Erythroblast (primary cell): ENCODE measurements at regions not wholly inside any gene's neighbourhood (a gene's known extent, or its start where the extent isn't known, plus 50 kb on each side); places are given as distances from the start of the nearest gene placed in this dataset.

Experiments
- GATA1 ChIP-seq: IDR thresholded peaks from 2 replicates; pipeline ENCODE4 v1.6.1; 2011; ENCODE audit warnings: low read depth, mild to moderate bottlenecking, control low read depth, low read length, moderate library complexity
- POLR2A ChIP-seq: IDR thresholded peaks from 2 replicates; pipeline ENCODE4 v1.6.1; 2011; ENCODE audit warnings: mild to moderate bottlenecking, low read length

DNA sequence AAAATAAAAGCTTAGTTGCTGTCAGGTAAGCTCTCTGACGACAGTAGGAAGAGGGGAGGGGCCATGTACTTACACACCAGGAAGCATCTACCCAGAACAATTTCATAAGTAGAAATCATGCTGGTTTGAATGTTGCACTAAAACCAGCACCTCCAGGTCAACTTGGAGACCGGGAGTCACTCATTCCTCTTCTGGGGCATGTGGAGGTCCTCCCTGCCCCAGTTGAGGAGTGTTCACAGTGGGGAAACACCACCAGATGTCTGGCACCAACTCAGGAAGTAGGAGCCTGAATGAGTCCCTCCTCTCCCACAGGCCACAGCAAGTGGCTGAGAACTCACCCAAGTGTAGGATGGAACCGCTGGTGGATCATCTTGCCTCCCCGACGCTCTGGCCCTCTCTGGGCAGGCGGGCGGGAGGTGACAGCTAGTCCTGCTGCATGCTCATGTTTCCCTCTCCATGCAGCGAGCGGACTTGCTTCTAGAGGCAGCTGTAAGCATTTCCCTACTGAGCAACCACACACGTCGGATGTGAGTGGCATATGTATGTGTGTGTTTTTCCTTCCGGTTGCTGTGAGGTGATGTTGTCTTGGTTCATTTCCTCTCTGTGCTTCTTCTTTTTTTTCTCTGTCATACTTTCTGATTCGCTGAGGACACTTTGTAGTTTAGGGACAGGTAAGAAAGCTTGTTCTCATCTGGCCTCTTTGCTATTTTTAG is 149.5 kb upstream of the NEDD9 start:
- no peak for TF ChIP-seq POLR2A
- TF ChIP-seq GATA1: no peak
